H1 (cell line): ENCODE measurements at regions not wholly inside any gene's neighbourhood (a gene's known extent, or its start where the extent isn't known, plus 50 kb on each side); places are given as distances from the start of the nearest gene placed in this dataset.

ENCODE experiments used
- BRCA1 ChIP-seq: IDR thresholded peaks from 2 replicates; pipeline ENCODE4 v1.6.1; 2012; ENCODE audit warnings: low read depth, low read length, improper control_type of control experiment
- CHD1 ChIP-seq: IDR thresholded peaks from 2 replicates; pipeline ENCODE4 v1.6.1; 2012; ENCODE audit warnings: low read depth, low read length, improper control_type of control experiment
- CHD2 ChIP-seq: IDR thresholded peaks from 2 replicates; pipeline ENCODE4 v1.6.1; 2012; ENCODE audit warnings: low read length, improper control_type of control experiment
- CHD7 ChIP-seq: fragments of 300-600 bp; sonication (generic); IDR thresholded peaks from 2 replicates; pipeline ENCODE4 v1.7.1; 2012; ENCODE audit warnings: low read length, moderate library complexity, mild to moderate bottlenecking, inconsistent platforms; ENCODE audit not compliant: insufficient replicate concordance
- EZH2 ChIP-seq: fragments of 200-600 bp; sonication (generic); IDR thresholded peaks from 2 replicates; pipeline ENCODE4 v1.7.1; 2012; ENCODE audit warnings: low read depth, mild to moderate bottlenecking, moderate library complexity, low read length, inconsistent platforms; ENCODE audit not compliant: severe bottlenecking
- GTF2F1 ChIP-seq: IDR thresholded peaks from 2 replicates; pipeline ENCODE4 v1.6.1; 2012; ENCODE audit warnings: low read depth, low read length, improper control_type of control experiment, borderline replicate concordance
- HDAC6 ChIP-seq: IDR thresholded peaks from one replicate; pipeline ENCODE4 v1.7.1; 2012; ENCODE audit warnings: low read depth, mild to moderate bottlenecking, inconsistent platforms, low read length, moderate library complexity
- SP4 ChIP-seq: IDR thresholded peaks from 2 replicates; pipeline ENCODE4 v1.6.1; 2012; ENCODE audit warnings: low read length, inconsistent platforms
- TAF1 ChIP-seq: IDR thresholded peaks from 2 replicates; pipeline ENCODE4 v1.6.1; 2011; ENCODE audit warnings: mild to moderate bottlenecking, low read depth, low read length
- TAF7 ChIP-seq: optimal IDR thresholded peaks from 2 replicates; pipeline ENCODE3; 2011; ENCODE audit warnings: low read depth, mild to moderate bottlenecking, inconsistent platforms, low read length, moderate library complexity, borderline replicate concordance

DNA sequence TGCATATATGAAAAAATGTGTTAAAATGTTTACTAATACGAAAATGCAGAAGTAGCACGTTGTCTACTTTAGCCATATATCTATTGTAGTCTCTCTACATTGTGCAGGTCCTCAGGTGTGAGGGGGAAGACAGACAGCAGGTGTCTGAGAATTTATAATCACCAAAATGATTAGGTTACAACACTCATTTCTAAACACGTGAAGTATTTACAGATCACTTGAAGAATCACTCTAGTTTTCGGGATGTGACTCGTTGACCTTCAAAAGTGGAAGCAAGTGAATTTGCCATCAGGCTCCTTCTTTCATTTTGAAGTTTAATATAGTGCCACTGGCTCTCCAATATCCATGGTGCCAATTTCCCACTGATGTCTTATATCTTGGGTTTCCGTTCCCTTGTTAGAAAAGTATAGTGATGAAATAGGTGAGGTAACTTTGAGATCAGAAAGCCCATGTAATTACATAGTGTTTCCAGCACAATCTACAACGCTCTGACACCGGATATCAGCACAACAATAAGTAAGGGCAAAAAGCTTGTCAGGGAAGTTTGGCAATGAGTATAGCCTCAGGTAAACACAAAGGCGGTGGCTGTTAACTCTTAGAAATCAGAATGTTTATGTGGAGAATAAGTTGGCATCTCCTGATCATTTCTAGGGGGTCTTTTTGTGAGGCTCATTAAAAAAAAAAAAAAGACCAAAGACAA lies 57.5 kb upstream of the SP4 start (continued):
- no peak for TF ChIP-seq CHD7
- no peak for TF ChIP-seq GTF2F1
- no peak for TF ChIP-seq CHD2
- no peak for TF ChIP-seq CHD1
- TF ChIP-seq SP4: no peak
- no peak for TF ChIP-seq HDAC6
- TF ChIP-seq TAF7: no peak
- TF ChIP-seq EZH2: no peak
- no peak for TF ChIP-seq BRCA1
- TF ChIP-seq TAF1: no peak
